ENCODE measurements at regions not wholly inside any gene's neighbourhood (a gene's known extent, or its start where the extent isn't known, plus 50 kb on each side); places are given as distances from the start of the nearest gene placed in this dataset.

- TF ChIP-seq REST (IDR thresholded peaks at IDR 0.05): no peak
Measured at GRCh38 chr6:21856844-21857243, 263.3 kb downstream of the SOX4 start (continued).

- Histone ChIP-seq H3K27me3 (ENCODE audit: control insufficient read depth in 4 of 4, insufficient read depth in 4 of 4, low read length in 3 of 4) (no peaks in the 10 kb centered on the region), H3K9ac (ENCODE audit: low read depth in 1 of 2, low read length in 2 of 2) (no peak overlapping the region), H3K4me1 (ENCODE audit: control insufficient read depth in 4 of 4, insufficient read depth in 4 of 4, low read length in 3 of 4) (no peaks in the 10 kb centered on the region), H3K27ac (ENCODE audit: low read depth in 1 of 2, low read length in 2 of 2) (no peak overlapping the region), H3K36me3 (ENCODE audit: control insufficient read depth in 4 of 4, insufficient read depth in 3 of 4, low read depth in 1 of 4, low read length in 3 of 4) (no peaks in the 10 kb centered on the region), H3K4me3 (ENCODE audit: low read depth in 1 of 3, low read length in 3 of 3) (no peak overlapping the region), H3K9me3 (ENCODE audit: control insufficient read depth in 4 of 4, low read length in 3 of 4) (no peaks in the 10 kb centered on the region)
- no peak for TF ChIP-seq TAF1 (conservative IDR thresholded peaks at IDR 0.05)
- TF ChIP-seq CTCF (IDR thresholded peaks at IDR 0.05; ENCODE audit: low read depth, low read length, missing input control): no peak
- no peak for TF ChIP-seq NR2F2 (IDR thresholded peaks at IDR 0.05)
- no peak for TF ChIP-seq SP1 (IDR thresholded peaks at IDR 0.05)
- TF ChIP-seq YY1 (IDR thresholded peaks at IDR 0.05): no peak
- no peak for TF ChIP-seq REST (IDR thresholded peaks at IDR 0.05)
- no peak for TF ChIP-seq MAX (IDR thresholded peaks at IDR 0.05)
- TF ChIP-seq HNF4A (conservative IDR thresholded peaks at IDR 0.05): no peak
- TF ChIP-seq RXRA (IDR thresholded peaks at IDR 0.05): no peak
- TF ChIP-seq FOXA2 (IDR thresholded peaks at IDR 0.05): no peak
- TF ChIP-seq RAD21 (IDR thresholded peaks at IDR 0.05): no peak
- no peak for TF ChIP-seq ATF3 (IDR thresholded peaks at IDR 0.05)
- TF ChIP-seq HNF4G (IDR thresholded peaks at IDR 0.05): no peak
- no peak for TF ChIP-seq ZBTB33 (IDR thresholded peaks at IDR 0.05)
- TF ChIP-seq EGR1 (IDR thresholded peaks at IDR 0.05; ENCODE audit: low read depth in 2 of 2): no peak
- no peak for TF ChIP-seq GABPA (IDR thresholded peaks at IDR 0.05 in 1 of 2, conservative IDR thresholded peaks at IDR 0.05 in 1 of 2)
- TF ChIP-seq JUND (IDR thresholded peaks at IDR 0.05): no peak
- no peak for TF ChIP-seq FOXA1 (IDR thresholded peaks at IDR 0.05)
- 77% methylated on average over 1 of the region's 1 CpG for WGBS
- DNase-seq (ENCODE audit: low spot score): no peak
Measured at GRCh38 chr6:21858076-21858475, 264.5 kb downstream of the SOX4 start.
